Activated T-helper 2 cell treated with anti-CD3 and anti-CD28 coated beads, Interferon-gamma antibody, Interleukin-2, Interleukin-4, amounts not matched to agents 10 μg/mL and 5 μg/mL and 100 μg/mL, durations not matched to agents 14 hours and 24 hours and 36 hours (primary cell): ENCODE measurements at regions not wholly inside any gene's neighbourhood (a gene's known extent, or its start where the extent isn't known, plus 50 kb on each side); places are given as distances from the start of the nearest gene placed in this dataset.

ENCODE experiments used
- DNase-seq: peaks from one replicate; pipeline ENCODE4 v3.0.0; 2021; ENCODE audit warnings: low spot score
- H3K27ac Mint-ChIP-seq: one replicate; pipeline ENCODE4 v1.8.0; 2021; ENCODE audit warnings: mixed read lengths
- H3K27me3 Mint-ChIP-seq: one replicate; pipeline ENCODE4 v1.8.0; 2021; ENCODE audit warnings: low read depth, mixed read lengths
- H3K36me3 Mint-ChIP-seq: one replicate; pipeline ENCODE4 v1.8.0; 2021; ENCODE audit warnings: low read depth, mixed read lengths
- H3K4me1 Mint-ChIP-seq: one replicate; pipeline ENCODE4 v1.8.0; 2021; ENCODE audit warnings: low read depth, mixed read lengths
- H3K4me3 Mint-ChIP-seq: one replicate; pipeline ENCODE4 v1.8.0; 2021; ENCODE audit warnings: low read depth, mild to moderate bottlenecking, moderate library complexity, mixed read lengths
- H3K9me3 Mint-ChIP-seq: one replicate; pipeline ENCODE4 v1.8.0; 2021; ENCODE audit warnings: mixed read lengths
- intact Hi-C: fragments of 100-400 bp; cut with micrococcal nuclease; formaldehyde crosslinking; loops from one replicate; pipeline ENCODE4 v1.15.1; 2023

DNA sequence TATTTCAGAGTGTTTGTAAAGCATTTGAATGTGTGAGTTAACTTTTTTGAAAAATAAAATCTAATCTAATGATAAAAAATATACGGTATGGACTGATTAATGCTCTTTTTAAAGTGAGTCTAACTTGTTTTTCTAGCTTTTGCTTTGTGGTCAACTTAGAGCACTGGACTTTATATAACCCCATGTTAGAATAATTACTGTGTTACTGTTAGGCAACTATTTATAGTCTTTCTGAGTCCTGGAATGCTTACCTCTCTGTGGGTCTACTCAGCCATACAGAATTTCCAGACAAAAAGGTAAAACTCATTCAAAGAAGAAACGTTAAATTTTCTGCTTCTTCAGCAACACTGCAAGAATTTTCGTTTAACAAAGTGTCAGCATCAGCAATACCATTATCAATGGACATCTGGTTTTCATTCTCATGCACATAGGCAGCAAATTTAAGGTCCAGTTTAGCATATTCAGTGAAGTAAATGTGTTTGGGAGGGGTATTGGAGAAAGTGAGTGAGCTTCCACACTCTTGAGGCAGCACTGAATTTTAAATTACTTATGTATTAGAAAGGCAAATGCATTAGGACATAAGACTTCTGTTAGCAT lies 664.7 kb upstream of the NEGR1 start:
- H3K4me3 Mint-ChIP-seq, result no peak overlapping the region
- no peaks in the 10 kb centered on the region for H3K27me3 Mint-ChIP-seq
- intact Hi-C loops, result no loop called here
- no peaks in the 10 kb centered on the region for H3K36me3 Mint-ChIP-seq
- no peak for DNase-seq
- peaks cover 3% of the 10 kb centered on the region for H3K9me3 Mint-ChIP-seq
- no peak overlapping the region for H3K27ac Mint-ChIP-seq
- no peaks in the 10 kb centered on the region for H3K4me1 Mint-ChIP-seq

DNA sequence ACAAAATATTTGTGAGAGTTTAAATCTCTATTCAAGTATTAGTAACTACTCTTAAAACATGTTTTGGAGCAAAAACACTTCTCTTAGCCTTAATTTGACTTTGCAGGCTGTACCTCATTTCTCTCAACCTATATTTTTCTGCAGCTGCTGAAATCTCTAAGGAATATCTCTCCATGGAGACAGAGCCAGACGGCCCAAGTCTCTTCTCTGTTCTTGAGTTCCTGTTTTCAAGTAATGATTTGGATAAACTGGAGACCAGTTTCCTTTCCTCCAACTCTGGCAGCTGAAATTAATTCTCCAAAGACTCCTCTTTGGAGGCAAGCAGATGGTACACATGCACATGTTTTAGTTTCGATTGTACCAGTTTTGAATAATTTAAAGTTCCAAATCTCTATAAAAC lies 659.7 kb upstream of the NEGR1 start:
- DNase-seq, result no peak
- Mint-ChIP-seq H3K9me3 (peaks cover 4% of the 10 kb centered on the region), H3K27me3 (no peaks in the 10 kb centered on the region), H3K4me1 (no peaks in the 10 kb centered on the region), H3K36me3 (no peaks in the 10 kb centered on the region), H3K27ac (no peak overlapping the region), H3K4me3 (no peak overlapping the region)
- intact Hi-C loops, result no loop called here

DNA sequence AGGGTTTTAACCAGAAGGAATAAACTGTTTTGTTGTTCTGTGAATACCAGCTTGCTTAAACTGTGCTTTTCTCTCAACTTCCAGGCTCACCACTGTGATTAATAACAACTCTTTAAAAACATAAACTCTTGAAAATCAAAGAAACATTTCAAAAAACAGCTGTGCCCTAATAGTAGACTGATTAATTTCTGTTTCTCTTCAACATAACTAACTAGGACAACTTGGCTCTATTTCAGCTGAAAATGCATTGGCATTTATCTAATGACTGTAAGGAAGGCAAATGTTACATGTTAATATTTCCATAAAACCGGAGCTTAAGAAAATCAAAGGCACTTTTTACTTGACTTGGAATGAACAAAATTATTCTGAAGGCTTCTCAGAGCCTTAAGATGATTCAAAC lies 656.1 kb upstream of the NEGR1 start:
- no peak for DNase-seq

DNA sequence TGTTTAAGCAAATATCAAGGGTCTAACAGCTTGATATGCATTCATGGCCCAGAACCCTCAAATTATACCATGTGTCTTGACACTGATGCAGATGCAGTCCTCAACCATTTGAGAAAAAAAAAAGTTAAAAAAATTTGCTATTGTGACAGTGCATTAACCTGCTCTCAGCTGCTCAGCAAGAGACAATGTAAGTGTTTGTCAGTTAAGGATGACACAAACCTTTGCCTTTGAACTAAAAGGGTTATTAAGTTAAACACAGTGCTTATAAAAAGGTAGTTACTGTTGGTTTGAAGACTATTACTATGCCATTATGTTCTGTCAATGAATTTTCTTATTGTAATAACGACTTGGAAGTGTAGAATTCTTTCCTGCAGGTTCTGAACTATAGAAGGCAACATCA lies 655.6 kb upstream of the NEGR1 start:
- Mint-ChIP-seq H3K36me3 (no peaks in the 10 kb centered on the region), H3K27ac (no peak overlapping the region), H3K27me3 (no peaks in the 10 kb centered on the region), H3K4me1 (no peaks in the 10 kb centered on the region), H3K4me3 (no peak overlapping the region), H3K9me3 (peaks cover 4% of the 10 kb centered on the region)
- intact Hi-C loops, result no loop called here
- no peak for DNase-seq

More for the DNA sequence above, 656.1 kb upstream of the NEGR1 start:
- intact Hi-C loops, result no loop called here
- H3K4me3 Mint-ChIP-seq, result no peak overlapping the region
- no peaks in the 10 kb centered on the region for H3K36me3 Mint-ChIP-seq
- H3K4me1 Mint-ChIP-seq, result no peaks in the 10 kb centered on the region
- no peaks in the 10 kb centered on the region for H3K27me3 Mint-ChIP-seq
- peaks cover 4% of the 10 kb centered on the region for H3K9me3 Mint-ChIP-seq
- H3K27ac Mint-ChIP-seq, result no peak overlapping the region

DNA sequence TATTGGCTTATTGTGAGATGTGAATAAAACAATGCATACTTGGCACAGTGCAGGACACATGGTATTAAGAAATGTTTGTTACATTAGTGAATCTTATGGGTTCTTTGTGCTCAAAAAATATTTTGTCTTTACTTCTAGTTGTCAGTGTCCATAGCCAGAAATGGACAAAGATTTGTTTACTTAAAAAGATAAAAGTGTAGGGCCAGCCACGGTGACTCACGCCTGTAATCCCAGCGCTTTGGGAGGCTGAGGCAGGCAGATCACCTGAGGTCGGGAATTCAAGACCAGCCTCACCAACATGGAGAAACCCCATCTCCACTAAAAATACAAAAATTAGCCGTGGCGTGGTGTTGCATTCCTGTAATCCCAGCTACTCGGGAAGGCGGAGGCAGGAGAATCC lies 654.6 kb upstream of the NEGR1 start:
- Mint-ChIP-seq H3K27me3 (no peaks in the 10 kb centered on the region), H3K9me3 (peaks cover 4% of the 10 kb centered on the region), H3K27ac (no peak overlapping the region), H3K4me1 (no peaks in the 10 kb centered on the region), H3K36me3 (no peaks in the 10 kb centered on the region), H3K4me3 (no peak overlapping the region)
- intact Hi-C loops, result no loop called here
- no peak for DNase-seq

DNA sequence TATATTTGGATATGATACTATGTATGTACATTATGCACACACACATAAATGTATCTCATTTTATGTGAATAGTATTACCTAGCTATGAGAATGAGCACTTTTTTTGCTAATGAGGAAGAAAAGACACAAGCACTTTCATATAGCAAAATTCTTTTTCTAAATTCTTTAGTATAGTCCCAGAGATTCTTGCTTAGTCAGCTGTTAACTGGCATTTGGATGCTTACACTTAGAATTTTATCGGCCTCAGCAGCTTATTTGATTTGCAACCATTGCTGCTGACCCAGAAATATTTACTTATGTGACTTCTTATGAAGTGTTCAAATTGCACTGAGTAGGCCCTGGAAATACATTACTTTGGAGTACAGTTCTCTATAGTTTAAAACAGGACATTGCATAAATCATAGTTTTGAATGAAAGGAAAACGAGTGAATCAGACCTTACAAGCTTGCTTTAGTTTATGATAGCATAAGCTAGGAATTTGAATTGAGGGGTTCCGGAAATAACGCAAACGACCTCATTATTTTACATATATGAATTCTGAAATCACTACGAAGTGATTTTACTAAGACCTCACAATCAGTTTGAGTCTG lies 653.9 kb upstream of the NEGR1 start:
- Mint-ChIP-seq H3K27ac (no peak overlapping the region), H3K4me1 (no peaks in the 10 kb centered on the region), H3K4me3 (no peak overlapping the region), H3K27me3 (no peaks in the 10 kb centered on the region), H3K9me3 (peaks cover 6% of the 10 kb centered on the region), H3K36me3 (no peaks in the 10 kb centered on the region)
- no peak for DNase-seq
- intact Hi-C loops, result no loop called here

DNA sequence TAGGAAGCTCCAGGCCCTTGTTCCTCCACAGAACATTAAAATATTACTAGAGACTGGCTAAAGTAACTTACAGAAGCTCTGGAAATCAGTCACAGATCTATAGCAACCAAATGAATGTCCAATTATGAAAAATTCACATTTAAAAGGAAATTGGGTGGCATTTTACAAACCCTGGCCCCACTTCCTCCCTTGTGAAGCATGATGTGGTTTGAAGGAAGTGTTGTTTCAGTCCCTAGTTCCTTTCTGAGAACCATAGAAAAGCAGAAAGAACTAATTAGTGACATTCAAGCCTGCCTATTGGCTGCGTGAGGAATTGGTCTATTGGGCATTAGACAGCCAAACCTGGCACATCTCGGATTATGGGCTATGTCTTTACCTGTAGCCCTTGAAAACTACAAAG lies 649.7 kb upstream of the NEGR1 start:
- Mint-ChIP-seq H3K27me3 (no peaks in the 10 kb centered on the region), H3K27ac (no peak overlapping the region), H3K9me3 (peaks cover 25% of the 10 kb centered on the region), H3K4me3 (no peak overlapping the region), H3K36me3 (no peaks in the 10 kb centered on the region), H3K4me1 (no peaks in the 10 kb centered on the region)
- no peak for DNase-seq
- intact Hi-C loops, result no loop called here

DNA sequence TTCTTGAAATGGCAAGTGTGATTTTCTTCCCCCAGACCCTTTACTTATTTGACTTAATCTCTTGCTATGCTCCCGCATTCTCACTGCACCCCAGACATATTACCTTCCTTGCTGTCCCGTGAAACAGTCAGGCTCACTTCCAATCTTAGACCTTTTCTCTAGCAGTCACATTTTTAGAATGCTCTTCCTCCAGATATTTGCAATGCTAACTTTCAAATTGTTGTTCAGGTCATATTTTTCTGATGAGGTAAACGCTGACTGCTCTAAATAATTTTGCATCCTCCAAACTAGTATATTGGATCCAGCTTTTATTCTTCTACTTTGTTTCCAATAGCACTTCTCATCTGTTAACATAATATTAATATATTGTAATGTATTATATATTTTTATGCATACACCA lies 648.2 kb upstream of the NEGR1 start:
- no peaks in the 10 kb centered on the region for H3K4me1 Mint-ChIP-seq
- no peak overlapping the region for H3K27ac Mint-ChIP-seq
- no peak overlapping the region for H3K4me3 Mint-ChIP-seq
- no peaks in the 10 kb centered on the region for H3K36me3 Mint-ChIP-seq
- peaks cover 29% of the 10 kb centered on the region for H3K9me3 Mint-ChIP-seq
- H3K27me3 Mint-ChIP-seq, result no peaks in the 10 kb centered on the region
- DNase-seq, result no peak
- intact Hi-C loops, result no loop called here

DNA sequence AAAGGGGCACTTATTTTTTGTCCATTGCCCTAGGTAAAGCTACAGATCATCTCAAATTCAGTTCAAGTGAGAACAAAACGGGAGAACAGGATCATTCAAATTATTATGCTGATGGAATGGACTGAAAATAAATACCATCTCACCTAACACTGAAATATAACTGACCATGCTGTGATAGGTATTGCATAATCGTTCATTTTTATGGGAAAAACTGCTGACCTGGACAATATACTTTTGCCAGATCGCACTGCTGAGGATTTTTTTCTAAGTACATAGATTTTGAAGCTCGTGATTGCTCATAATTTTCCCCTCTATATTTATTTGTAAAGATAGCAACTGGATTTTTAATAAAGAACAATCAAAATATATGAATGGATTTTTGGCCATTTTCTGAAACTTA lies 636.6 kb upstream of the NEGR1 start:
- DNase-seq, result no peak
- Mint-ChIP-seq H3K4me1 (no peaks in the 10 kb centered on the region), H3K27ac (no peak overlapping the region), H3K4me3 (no peak overlapping the region), H3K36me3 (no peaks in the 10 kb centered on the region), H3K9me3 (peaks cover 4% of the 10 kb centered on the region), H3K27me3 (no peaks in the 10 kb centered on the region)
- intact Hi-C loops, result no loop called here

DNA sequence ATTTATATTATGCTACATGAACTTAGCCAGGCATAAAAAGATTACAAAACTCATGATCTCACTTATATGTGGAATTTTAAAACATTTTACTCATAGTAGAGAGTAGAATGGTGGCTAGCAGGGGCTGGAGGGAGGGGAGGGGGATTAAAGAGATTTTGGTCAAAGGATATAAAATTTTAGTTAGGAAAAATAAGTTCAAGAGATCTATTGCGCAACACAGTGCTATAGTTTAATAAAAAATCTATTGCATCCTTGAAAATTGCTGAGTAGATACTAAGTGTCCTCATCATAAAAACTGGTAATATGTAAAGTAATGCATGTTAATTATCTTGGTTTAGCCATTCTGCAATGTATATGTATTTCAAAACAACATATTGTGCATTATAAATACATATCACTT lies 635.6 kb upstream of the NEGR1 start:
- Mint-ChIP-seq H3K27me3 (no peaks in the 10 kb centered on the region), H3K9me3 (peaks cover 4% of the 10 kb centered on the region), H3K4me1 (no peaks in the 10 kb centered on the region), H3K27ac (no peak overlapping the region), H3K36me3 (no peaks in the 10 kb centered on the region), H3K4me3 (no peak overlapping the region)
- no peak for DNase-seq
- intact Hi-C loops, result no loop called here

DNA sequence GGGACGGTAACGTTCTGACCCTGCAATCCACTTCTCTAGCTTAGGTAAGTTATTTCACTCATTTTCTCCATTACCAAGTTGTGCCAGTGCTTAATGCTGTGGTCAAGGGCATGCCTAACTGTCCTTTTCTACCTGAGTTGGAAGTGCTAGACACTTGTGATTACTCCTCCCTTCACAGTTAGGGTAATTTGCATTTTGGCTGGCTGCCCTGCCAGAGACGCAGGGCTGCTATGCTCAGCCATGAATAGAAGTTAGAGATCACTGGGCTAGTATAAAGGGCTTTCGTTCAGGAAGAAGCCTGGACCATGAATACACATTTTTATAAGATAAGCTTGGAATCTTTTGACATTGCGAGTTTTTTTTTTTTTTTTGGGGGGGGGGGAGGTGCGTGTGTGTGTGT lies 633.2 kb upstream of the NEGR1 start:
- Mint-ChIP-seq H3K4me3 (no peak overlapping the region), H3K36me3 (no peaks in the 10 kb centered on the region), H3K27ac (no peak overlapping the region), H3K4me1 (no peaks in the 10 kb centered on the region), H3K27me3 (no peaks in the 10 kb centered on the region), H3K9me3 (peaks cover 4% of the 10 kb centered on the region)
- intact Hi-C loops, result no loop called here
- no peak for DNase-seq

DNA sequence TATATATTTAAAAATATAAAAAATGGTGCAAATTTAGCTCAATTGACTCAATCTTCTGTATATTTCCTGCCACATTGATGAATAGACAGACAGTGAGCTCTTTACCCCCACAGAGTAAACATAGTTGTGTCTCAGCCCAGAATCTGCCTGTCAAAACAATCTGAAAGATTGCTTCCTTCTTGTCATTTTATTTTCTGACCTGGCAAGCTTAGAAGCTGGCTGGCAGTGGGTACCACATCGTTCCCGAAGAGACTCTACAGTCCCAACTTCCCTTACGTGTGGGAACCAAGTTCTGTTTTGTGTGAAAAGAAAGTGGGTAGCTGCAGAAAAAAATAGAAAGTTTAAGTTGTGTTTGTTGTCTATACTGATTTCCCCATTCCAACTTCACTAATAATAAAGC lies 629.3 kb upstream of the NEGR1 start:
- no peaks in the 10 kb centered on the region for H3K36me3 Mint-ChIP-seq

DNA sequence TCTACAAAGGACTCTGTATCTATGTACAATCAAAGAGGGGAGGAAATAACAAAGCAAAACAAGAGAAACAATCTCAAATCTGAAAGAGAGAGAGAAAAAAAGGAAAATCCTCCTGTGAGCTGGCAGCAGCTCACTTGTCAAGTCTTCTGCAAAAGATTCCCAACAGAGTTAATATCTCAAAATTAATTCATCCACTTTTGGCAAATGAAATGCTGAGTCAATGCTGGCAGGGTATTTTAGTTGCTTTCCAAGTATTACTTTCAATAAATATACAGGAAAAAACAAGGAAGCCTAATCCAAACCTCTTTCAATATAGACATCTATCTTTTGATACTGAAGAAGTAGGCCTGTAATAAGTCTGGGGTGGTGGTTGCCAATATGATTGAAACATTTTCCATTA lies 613.9 kb upstream of the NEGR1 start:
- no peaks in the 10 kb centered on the region for H3K27me3 Mint-ChIP-seq
- DNase-seq, result no peak
- H3K4me3 Mint-ChIP-seq, result no peak overlapping the region
- intact Hi-C loops, result no loop called here
- no peaks in the 10 kb centered on the region for H3K4me1 Mint-ChIP-seq
- H3K36me3 Mint-ChIP-seq, result no peaks in the 10 kb centered on the region
- H3K27ac Mint-ChIP-seq, result no peak overlapping the region
- H3K9me3 Mint-ChIP-seq, result peaks cover 8% of the 10 kb centered on the region

More for the DNA sequence above, 629.3 kb upstream of the NEGR1 start:
- H3K27me3 Mint-ChIP-seq, result no peaks in the 10 kb centered on the region
- no peak for DNase-seq
- no peak overlapping the region for H3K27ac Mint-ChIP-seq
- peaks cover 8% of the 10 kb centered on the region for H3K9me3 Mint-ChIP-seq
- intact Hi-C loops, result no loop called here
- no peaks in the 10 kb centered on the region for H3K4me1 Mint-ChIP-seq
- no peak overlapping the region for H3K4me3 Mint-ChIP-seq

DNA sequence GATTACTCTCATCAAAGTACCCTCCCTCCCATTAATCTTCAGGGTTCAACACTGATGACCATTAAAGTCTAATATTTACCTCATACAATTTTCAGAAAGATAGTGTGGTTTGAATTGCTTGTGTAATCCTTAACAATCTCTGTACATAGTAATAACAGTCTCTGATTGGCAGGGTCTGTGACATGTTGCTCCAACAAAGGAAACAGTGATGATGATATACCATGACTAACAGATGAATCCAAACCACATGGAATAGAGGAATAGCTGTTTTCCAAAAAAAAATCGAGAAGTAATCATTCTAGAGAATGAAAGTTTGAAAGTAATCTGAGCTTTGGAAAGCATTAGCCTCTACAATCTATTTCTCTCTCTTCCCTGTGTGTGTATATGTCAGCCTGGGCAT lies 610.1 kb upstream of the NEGR1 start:
- Mint-ChIP-seq H3K4me3 (no peak overlapping the region), H3K9me3 (peaks cover 11% of the 10 kb centered on the region), H3K27me3 (no peaks in the 10 kb centered on the region), H3K36me3 (no peaks in the 10 kb centered on the region), H3K27ac (no peak overlapping the region), H3K4me1 (no peaks in the 10 kb centered on the region)
- DNase-seq, result no peak
- intact Hi-C loops, result no loop called here
